Gastroesophageal sphincter (tissue), 3 donors: ENCODE measurements at regions not wholly inside any gene's neighbourhood (a gene's known extent, or its start where the extent isn't known, plus 50 kb on each side); places are given as distances from the start of the nearest gene placed in this dataset.

ENCODE experiments used
- CTCF ChIP-seq, 4 experiments: fragments of 200-600 bp in 2 of 4; fragments of 450-650 bp in 2 of 4; sonication (generic) in 1 of 4; IDR thresholded peaks; one replicate each; pipeline ENCODE4 v1.5.1; 2017 to 2019; ENCODE audit warnings: antibody characterized with exemption in 4 of 4, mild to moderate bottlenecking in 2 of 4, moderate library complexity in 2 of 4
- POLR2A ChIP-seq, 2 donors: fragments of 450-650 bp; IDR thresholded peaks; one replicate each; pipeline ENCODE4 v1.6.1; 2017; ENCODE audit warnings: antibody characterized with exemption in 2 of 2, mild to moderate bottlenecking in 2 of 2, moderate library complexity in 1 of 2
- POLR2AphosphoS5 ChIP-seq: sonication (generic); formaldehyde crosslinking; IDR thresholded peaks from one replicate; pipeline ENCODE4 v1.6.1; 2017; ENCODE audit warnings: antibody characterized with exemption

- TF ChIP-seq CTCF (IDR thresholded peaks at IDR 0.05), result no peak
- TF ChIP-seq POLR2A (IDR thresholded peaks at IDR 0.05), result no peak
- TF ChIP-seq POLR2AphosphoS5, result no peak
Measured at GRCh38 chr5:171568389-171568788, 148.9 kb downstream of the FGF18 start.
